ENCODE measurements at regions not wholly inside any gene's neighbourhood (a gene's known extent, or its start where the extent isn't known, plus 50 kb on each side); places are given as distances from the start of the nearest gene placed in this dataset.
A peak's percentile ranks its signal among the peaks of the same experiment; 100 is the strongest.
"Not testable (repeated sequence)": the region's sequence is repeated elsewhere in the genome, so short reads cannot be mapped to it uniquely, and the experiment has no call there.

- H3K9me3 ChIP-seq; DNase-seq; H3K36me3 ChIP-seq; intact Hi-C loops (cut with DNase I; ENCODE audit: low total_unique reads); H3K27me3 ChIP-seq; H3K27ac ChIP-seq; H3K4me3 ChIP-seq; H3K4me1 ChIP-seq: not testable (repeated sequence)
These were observed 89.8 kb downstream of the DNAAF6 start for GRCh38 chrX:107296184-107296583.

DNA sequence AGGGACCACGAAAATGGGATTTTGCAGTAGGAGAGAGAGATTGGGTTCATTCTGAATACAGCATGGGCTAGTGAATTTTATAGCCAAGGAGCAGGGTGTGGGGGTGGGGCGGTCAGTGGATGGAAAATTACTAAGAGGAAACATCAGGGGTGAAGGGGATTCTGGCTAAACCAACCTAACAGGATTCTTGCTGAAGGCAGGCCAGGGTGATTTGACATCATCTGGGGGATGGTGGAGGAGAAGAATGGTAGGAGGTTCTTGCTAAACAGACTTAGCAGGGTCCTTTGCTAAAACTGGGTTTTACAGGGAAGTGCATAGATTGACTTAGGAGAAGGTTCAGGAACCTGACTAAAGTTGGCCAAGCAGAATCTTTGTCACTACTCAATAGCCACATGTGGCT, 91.9 kb downstream of the DNAAF6 start:
- DNase-seq, result no peak
- H3K36me3 ChIP-seq, result no peaks in the 10 kb centered on the region
- no peaks in the 10 kb centered on the region for H3K4me1 ChIP-seq
- TF ChIP-seq, protein P1, sequence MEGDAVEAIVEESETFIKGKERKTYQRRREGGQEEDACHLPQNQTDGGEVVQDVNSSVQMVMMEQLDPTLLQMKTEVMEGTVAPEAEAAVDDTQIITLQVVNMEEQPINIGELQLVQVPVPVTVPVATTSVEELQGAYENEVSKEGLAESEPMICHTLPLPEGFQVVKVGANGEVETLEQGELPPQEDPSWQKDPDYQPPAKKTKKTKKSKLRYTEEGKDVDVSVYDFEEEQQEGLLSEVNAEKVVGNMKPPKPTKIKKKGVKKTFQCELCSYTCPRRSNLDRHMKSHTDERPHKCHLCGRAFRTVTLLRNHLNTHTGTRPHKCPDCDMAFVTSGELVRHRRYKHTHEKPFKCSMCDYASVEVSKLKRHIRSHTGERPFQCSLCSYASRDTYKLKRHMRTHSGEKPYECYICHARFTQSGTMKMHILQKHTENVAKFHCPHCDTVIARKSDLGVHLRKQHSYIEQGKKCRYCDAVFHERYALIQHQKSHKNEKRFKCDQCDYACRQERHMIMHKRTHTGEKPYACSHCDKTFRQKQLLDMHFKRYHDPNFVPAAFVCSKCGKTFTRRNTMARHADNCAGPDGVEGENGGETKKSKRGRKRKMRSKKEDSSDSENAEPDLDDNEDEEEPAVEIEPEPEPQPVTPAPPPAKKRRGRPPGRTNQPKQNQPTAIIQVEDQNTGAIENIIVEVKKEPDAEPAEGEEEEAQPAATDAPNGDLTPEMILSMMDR (IDR thresholded peaks at IDR 0.05), result no peak
- no peak overlapping the region for H3K27ac ChIP-seq
- H3K9me3 ChIP-seq, result no peaks in the 10 kb centered on the region
- no peak overlapping the region for H3K4me3 ChIP-seq
- intact Hi-C loops (cut with DNase I; ENCODE audit: low total_unique reads), result no loop called here
- H3K27me3 ChIP-seq, result no peaks in the 10 kb centered on the region

GRCh38 chrX:107301253-107301652, 94.8 kb downstream of the DNAAF6 start:
- intact Hi-C loops (cut with DNase I; ENCODE audit: low total_unique reads), result no loop called here
- no peak for DNase-seq
- TF ChIP-seq, protein P1 (IDR thresholded peaks at IDR 0.05), result no peak
- H3K36me3 ChIP-seq, result no peaks in the 10 kb centered on the region
- H3K27me3 ChIP-seq, result no peaks in the 10 kb centered on the region
- no peak overlapping the region for H3K4me3 ChIP-seq
- H3K27ac ChIP-seq, result no peak overlapping the region
- H3K9me3 ChIP-seq, result peaks cover 0 to 2% (median 0%) of the 10 kb centered on the region in 3 donors
- H3K4me1 ChIP-seq, result no peaks in the 10 kb centered on the region

GRCh38 chrX:107304141-107304540, 97.7 kb downstream of the DNAAF6 start:
- DNase-seq, result no peak
- Histone ChIP-seq H3K27me3 (no peaks in the 10 kb centered on the region), H3K27ac (no peak overlapping the region), H3K4me1 (no peaks in the 10 kb centered on the region), H3K36me3 (no peaks in the 10 kb centered on the region), H3K4me3 (no peak overlapping the region), H3K9me3 (peaks cover 0 to 2% (median 0%) of the 10 kb centered on the region in 3 donors)
- intact Hi-C loops (cut with DNase I; ENCODE audit: low total_unique reads), result no loop called here
- TF ChIP-seq, protein P1 (IDR thresholded peaks at IDR 0.05), result no peak

DNA sequence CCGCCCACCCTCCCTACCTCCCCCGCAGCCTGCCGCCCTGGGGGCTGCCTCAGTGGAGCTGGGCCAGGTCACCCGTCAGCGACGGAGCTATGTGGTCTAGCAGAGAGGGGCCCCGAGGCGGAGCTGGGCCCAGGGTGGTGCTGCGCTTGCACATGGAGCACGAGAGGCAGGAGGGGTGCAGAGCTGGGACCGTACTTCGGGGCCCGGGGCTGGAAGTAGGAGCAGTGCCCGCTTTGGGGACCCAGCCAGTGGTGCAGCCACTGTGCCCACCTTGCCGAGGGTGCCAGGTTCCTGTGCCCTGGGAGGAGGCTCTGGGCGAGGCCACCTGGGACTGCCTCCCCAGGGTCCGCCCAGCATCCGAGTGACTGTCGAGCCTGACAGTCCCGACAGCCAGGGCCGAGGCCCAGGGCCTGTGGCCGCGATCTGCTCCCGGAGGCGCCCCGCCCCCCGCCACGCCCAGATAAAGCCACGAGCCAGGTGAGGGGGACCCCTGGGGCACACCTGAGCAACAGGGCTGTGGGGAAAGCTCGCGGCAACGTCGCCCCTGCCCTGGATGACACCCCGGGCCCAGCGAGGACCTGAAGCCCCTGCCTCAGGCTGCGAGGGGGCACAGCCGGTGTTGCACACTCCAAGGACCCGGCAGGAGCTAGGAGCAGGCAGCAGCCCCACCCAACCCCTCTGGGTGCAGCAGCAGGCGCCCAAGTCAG, 117.5 kb downstream of the DNAAF6 start:
- TF ChIP-seq, protein P1 (IDR thresholded peaks at IDR 0.05), result no peak
- no peaks in the 10 kb centered on the region for H3K27me3 ChIP-seq
- no peak overlapping the region for H3K4me3 ChIP-seq
- intact Hi-C loops (cut with DNase I; ENCODE audit: low total_unique reads), result no loop called here
- no peak overlapping the region for H3K27ac ChIP-seq
- H3K9me3 ChIP-seq, result no peaks in the 10 kb centered on the region
- no peak for DNase-seq
- no peaks in the 10 kb centered on the region for H3K36me3 ChIP-seq
- peaks cover 0 to 7% (median 0%) of the 10 kb centered on the region in 4 donors for H3K4me1 ChIP-seq

- H3K4me3 ChIP-seq, result no peak overlapping the region
- intact Hi-C loops (cut with DNase I; ENCODE audit: low total_unique reads), result no loop called here
- H3K27ac ChIP-seq, result no peak overlapping the region
These were observed 118.3 kb downstream of the DNAAF6 start for GRCh38 chrX:107324493-107325310.

More at GRCh38 chrX:107324493-107325310, 118.3 kb downstream of the DNAAF6 start:
- TF ChIP-seq, protein P1 (IDR thresholded peaks at IDR 0.05), result no peak
- peak in 1 of 2 donors; percentile 21 for DNase-seq
- Histone ChIP-seq H3K27me3 (no peaks in the 10 kb centered on the region), H3K9me3 (no peaks in the 10 kb centered on the region), H3K4me1 (peaks cover 0 to 7% (median 0%) of the 10 kb centered on the region in 4 donors), H3K36me3 (no peaks in the 10 kb centered on the region)
